IPS-11a (cell line): ENCODE measurements at regions not wholly inside any gene's neighbourhood (a gene's known extent, or its start where the extent isn't known, plus 50 kb on each side); places are given as distances from the start of the nearest gene placed in this dataset.
"Not testable (repeated sequence)": the region's sequence is repeated elsewhere in the genome, so short reads cannot be mapped to it uniquely, and the experiment has no call there.

Source experiments
- H3K4me3 ChIP-seq: one replicate; pipeline ENCODE4 v1.5.1; 2013; ENCODE audit warnings: low read depth, low read length, control low read depth

- no peak overlapping the region for H3K4me3 ChIP-seq
These were observed 80.0 kb downstream of the GALR1 start for GRCh38 chr18:77329651-77330050.

DNA sequence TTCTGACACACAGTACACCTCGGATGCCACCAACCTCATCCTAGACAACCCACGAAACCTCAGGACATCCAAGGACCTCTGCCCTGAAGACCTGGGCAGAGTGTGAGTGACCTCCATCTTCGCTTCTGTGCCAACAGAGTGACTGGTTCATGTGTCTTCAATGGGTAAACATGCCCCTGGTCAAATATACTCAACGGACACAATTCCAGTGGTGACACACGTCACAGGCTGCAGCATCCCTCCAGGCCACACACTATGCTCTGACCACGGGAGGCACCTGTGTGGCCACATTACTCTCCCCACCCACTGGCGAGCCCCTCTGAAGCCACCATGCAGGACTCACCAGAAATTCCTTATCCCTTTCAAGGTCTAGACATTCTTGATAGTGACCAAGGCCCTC lies 85.2 kb downstream of the GALR1 start:
- no peak overlapping the region for H3K4me3 ChIP-seq

GRCh38 chr18:77337604-77338003 lies 88.0 kb downstream of the GALR1 start:
- H3K4me3 ChIP-seq = no peak overlapping the region

DNA sequence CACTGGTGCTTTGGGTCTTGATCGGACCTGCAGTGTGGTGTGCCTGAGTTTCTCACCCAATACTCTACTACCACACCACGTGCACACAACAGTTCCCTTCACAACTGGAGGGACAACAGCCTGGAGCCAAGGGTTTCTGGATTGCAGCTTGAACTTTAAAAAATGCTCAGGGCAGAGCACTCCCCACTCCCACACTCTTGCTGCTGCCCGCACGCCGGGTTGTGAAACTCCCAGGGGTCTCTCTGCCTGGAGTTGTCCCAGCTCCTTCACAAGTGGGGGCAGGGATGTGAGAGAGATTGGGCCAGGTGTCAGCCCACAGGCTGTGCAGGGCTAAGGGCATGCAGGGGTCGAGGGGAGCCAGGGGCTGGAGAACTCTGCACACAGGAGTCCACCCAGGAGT lies 89.4 kb downstream of the GALR1 start:
- no peak overlapping the region for H3K4me3 ChIP-seq

- H3K4me3 ChIP-seq = no peak overlapping the region
These were observed 90.0 kb downstream of the GALR1 start for GRCh38 chr18:77339623-77340022.

- no peak overlapping the region for H3K4me3 ChIP-seq
These were observed 91.2 kb downstream of the GALR1 start for GRCh38 chr18:77340815-77341214.

GRCh38 chr18:77341527-77342325 lies 92.1 kb downstream of the GALR1 start:
- H3K4me3 ChIP-seq = no peak overlapping the region

GRCh38 chr18:77342736-77343135 lies 93.1 kb downstream of the GALR1 start:
- no peak overlapping the region for H3K4me3 ChIP-seq

DNA sequence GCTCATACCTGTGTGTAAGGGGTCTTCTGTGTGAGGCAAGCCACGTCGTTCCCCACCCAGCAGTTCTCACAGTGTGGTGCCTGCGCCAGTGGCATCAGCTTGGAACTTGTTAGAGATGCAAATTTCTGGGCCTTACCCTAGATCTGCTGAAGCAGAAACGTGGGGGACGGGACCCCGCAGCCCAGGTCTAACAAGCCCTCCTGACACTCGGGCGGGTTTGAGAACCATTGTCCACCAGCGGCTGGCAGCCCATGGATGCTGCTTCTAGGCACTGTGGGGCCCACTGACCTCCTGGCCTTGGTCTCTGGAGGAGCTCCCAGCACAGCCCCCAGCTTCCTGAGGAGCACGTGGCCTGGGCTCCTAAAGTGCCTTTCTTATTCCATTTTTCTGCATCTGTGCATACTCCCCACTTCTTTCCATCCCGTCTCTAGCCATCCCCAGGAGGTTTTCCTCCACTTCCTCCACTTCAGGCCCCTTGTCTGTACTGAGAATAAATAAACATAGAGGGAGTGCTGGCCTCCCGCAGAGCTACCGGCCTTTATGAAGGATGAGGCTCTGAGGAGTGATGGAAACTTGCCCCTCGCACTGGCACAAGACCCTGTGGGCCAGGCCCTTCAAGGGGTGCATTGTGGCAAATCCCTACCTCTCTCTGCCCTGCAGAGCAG lies 94.3 kb downstream of the GALR1 start:
- H3K4me3 ChIP-seq = no peak overlapping the region

GRCh38 chr18:77344786-77345500 lies 95.3 kb downstream of the GALR1 start:
- H3K4me3 ChIP-seq = no peak overlapping the region

- H3K4me3 ChIP-seq = no peak overlapping the region
These were observed 96.7 kb downstream of the GALR1 start for GRCh38 chr18:77346208-77346810.

DNA sequence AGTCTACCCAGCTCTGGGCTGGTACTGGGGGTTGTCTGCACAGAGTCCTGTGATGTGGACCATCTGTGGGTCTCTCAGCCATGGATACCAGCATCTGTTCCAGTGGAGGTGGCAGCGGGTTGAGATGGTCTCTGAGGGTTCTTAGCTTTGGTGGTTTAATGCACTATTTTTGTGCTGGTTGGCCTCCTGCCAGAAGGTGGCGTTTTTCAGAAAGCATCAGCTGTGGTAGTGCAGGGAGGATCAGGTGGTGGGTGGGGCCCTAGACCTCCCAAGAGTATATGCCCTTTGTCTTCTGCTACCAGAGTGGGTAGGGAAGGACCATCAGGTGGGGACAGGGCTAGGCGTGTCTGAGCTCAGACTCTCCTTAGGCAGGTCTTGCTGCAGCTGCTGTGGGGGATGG lies 103.7 kb downstream of the GALR1 start:
- H3K4me3 ChIP-seq = not testable (repeated sequence)

DNA sequence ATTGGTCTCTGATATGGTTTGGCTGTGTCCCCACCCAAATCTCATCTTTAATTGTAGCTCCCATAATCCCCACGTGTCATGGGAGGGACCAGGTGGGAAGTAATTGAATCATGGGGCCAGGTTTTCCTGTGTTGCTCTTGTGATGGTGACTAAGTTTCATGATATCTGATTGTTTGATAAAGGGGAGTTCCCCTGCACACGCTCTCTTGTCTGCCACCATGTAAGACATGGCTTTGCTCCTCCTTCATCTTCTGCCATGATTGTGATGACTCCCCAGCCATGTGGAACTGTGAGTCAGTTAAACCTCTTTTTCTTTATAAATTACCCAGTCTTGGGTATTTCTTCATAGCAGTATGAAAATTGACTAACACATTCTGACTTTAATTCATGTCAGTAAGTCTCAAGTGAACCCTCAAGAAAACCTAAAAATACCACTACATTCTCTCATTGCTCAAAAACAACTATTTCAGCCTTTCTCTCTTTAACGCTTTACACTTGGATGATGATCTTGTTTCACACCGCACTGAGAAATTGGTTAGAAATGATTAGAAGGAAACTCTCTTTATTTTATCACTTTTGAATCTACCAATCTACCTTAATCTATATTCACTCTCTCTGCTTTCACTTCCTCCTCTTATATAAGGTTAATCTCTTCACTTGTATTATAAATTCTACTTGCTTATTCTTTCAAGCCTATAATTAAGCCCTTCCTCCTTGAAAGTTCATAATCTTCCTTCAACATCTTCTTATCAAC lies 110.1 kb downstream of the GALR1 start:
- H3K4me3 ChIP-seq = no peak overlapping the region

GRCh38 chr18:77360315-77361190 lies 110.9 kb downstream of the GALR1 start:
- H3K4me3 ChIP-seq = no peak overlapping the region

- no peak overlapping the region for H3K4me3 ChIP-seq
These were observed 111.7 kb downstream of the GALR1 start for GRCh38 chr18:77361382-77361781.

- H3K4me3 ChIP-seq = no peak overlapping the region
These were observed 116.0 kb downstream of the GALR1 start for GRCh38 chr18:77365667-77366066.

- H3K4me3 ChIP-seq = no peak overlapping the region
These were observed 116.5 kb downstream of the GALR1 start for GRCh38 chr18:77366067-77366719.

DNA sequence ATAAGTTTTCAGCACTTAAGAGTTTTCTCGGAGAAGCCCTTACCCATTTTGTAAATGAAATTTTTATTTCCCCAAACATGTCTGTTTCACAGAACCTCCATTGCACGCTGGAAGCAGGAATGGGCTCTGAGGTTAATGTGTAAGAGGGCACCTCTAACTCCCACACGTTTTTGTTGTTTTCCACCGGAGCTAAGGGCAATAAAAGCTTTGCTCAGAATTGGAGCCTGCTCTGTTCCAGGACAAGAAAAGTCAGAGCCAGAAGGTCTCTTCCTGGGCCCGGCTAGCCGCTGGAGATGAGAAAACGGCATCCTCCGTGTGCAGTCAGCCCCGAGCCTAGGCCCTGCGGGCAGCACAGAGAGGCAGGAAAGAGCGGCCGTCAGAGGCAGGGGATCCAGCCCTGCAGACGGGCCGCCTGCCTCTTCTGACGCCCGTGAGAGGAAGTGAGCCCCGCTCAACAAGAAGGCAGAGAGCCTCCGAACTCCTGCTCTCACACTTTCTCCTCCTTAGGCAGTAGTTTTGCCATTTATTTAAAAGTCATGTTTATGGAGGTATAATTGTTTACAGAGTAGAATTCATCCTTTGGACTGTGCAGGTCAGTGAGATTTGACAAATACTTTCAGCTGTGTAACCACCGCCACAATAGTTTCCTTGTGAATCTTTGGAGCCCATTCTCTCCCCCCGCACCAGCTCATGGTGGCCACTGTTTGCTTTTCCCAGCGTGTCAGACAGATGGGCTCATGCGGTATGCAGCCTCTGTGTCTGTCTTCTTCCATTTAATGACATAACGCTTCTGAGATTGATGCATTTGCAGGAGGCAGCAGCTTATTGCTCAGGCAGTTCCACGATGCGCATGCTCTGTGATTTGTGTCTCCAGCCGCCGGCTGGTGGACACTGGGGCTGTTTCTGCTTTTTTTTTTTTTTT lies 117.3 kb downstream of the GALR1 start:
- no peak overlapping the region for H3K4me3 ChIP-seq
